ENCODE measurements at regions not wholly inside any gene's neighbourhood (a gene's known extent, or its start where the extent isn't known, plus 50 kb on each side); places are given as distances from the start of the nearest gene placed in this dataset.

DNA sequence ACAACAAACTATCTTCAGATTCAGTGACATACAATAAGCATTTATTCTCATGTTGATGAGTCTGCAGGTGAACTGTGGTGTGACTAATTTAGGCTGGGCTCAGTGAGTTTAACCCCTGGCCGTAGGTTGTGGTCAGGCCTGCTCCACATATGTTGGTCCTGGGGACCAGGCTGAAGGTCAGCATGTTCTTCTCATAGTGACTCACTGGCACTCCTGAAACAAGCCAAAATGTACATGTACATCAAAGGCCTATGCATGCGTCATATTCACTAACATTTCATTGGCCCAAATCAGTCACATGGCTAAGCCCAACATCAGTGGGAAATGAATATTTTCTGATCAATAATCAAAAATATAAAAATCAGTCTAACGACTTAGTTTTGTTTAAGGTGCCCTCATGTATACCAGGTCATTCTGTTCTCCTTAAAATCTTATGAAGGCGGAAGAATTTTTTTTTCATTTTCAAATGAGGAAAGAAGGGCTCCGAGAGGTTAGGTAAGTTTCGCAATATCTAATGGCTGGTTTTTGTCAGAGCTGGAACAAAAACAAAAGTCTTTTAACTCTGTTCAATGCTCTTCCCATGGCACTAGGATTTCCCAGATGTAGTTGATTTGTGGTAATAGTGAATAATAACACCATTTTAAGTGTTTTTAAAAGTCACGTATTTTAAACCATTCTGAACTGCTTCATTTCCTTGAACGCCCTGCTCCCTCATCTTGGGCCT lies 148.5 kb downstream of the MFSD1 start:
- TF ChIP-seq POLR2AphosphoS5 (IDR thresholded peaks at IDR 0.05; ENCODE audit: low read depth, low read length) (no peak), EZH2 (IDR thresholded peaks at IDR 0.05) (no peak), JUND (IDR thresholded peaks at IDR 0.05) (no peak)
- TF ChIP-seq, protein P1, sequence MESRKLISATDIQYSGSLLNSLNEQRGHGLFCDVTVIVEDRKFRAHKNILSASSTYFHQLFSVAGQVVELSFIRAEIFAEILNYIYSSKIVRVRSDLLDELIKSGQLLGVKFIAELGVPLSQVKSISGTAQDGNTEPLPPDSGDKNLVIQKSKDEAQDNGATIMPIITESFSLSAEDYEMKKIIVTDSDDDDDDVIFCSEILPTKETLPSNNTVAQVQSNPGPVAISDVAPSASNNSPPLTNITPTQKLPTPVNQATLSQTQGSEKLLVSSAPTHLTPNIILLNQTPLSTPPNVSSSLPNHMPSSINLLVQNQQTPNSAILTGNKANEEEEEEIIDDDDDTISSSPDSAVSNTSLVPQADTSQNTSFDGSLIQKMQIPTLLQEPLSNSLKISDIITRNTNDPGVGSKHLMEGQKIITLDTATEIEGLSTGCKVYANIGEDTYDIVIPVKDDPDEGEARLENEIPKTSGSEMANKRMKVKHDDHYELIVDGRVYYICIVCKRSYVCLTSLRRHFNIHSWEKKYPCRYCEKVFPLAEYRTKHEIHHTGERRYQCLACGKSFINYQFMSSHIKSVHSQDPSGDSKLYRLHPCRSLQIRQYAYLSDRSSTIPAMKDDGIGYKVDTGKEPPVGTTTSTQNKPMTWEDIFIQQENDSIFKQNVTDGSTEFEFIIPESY (IDR thresholded peaks at IDR 0.05; ENCODE audit: extremely low read depth, insufficient replicate concordance, low read length), result no peak

DNA sequence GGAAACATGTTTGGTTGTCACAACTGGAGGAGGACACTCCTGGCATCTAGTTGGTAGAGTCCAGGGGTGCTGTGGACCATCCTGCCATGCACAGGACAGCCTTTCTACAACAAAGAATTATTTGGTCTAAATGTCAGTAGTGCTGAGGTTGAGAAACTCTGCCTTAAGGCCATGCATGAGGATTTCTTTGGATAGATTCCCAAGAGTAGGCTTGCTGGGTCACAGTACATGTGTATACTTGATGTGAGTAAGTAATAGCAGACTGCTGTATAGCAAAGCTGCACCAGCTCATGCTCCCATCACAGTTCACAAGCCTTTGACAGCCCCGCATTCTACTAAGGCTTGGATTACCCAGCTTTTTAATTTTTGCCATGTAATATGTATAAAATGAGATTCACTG lies 151.3 kb downstream of the MFSD1 start:
- Histone ChIP-seq H3K79me2 (ENCODE audit: insufficient read depth, low read length) (no peaks in the 10 kb centered on the region), H3K9me3 (ENCODE audit: control insufficient read depth in 1 of 2, insufficient read depth in 1 of 2, low read depth in 1 of 2, low read length in 2 of 2) (no peaks in the 10 kb centered on the region), H3K36me3 (ENCODE audit: control insufficient read depth in 1 of 2, insufficient read depth in 2 of 2, low read length in 2 of 2) (no peaks in the 10 kb centered on the region), H3K27me3 (ENCODE audit: insufficient read depth, low read length) (no peaks in the 10 kb centered on the region), H4K20me1 (ENCODE audit: insufficient read depth) (no peaks in the 10 kb centered on the region), H2AFZ (ENCODE audit: low read depth, low read length, poor library complexity, severe bottlenecking) (no peak overlapping the region), H3K9me2 (ENCODE audit: insufficient read depth) (no peaks in the 10 kb centered on the region), H3K4me3 (replicated peaks in 1 of 2; ENCODE audit: low read depth in 1 of 2, low read length in 2 of 2) (no peak overlapping the region), H3K9ac (ENCODE audit: low read length) (no peak overlapping the region), H3K4me1 (ENCODE audit: control insufficient read depth in 1 of 2, insufficient read depth in 2 of 2, low read length in 2 of 2) (no peaks in the 10 kb centered on the region), H3K4me2 (ENCODE audit: low read length) (no peak overlapping the region), H3K27ac (ENCODE audit: low read depth, low read length) (no peak overlapping the region)
- no TSS peak for BruUV-seq (replicated peaks)
- DNase-seq (ENCODE audit: low read depth, low spot score) (no peak), ATAC-seq (no peak)
- CTCF ChIA-PET, result no interaction called here
- TF ChIP-seq EZH2phosphoT487 (IDR thresholded peaks at IDR 0.05; ENCODE audit: borderline replicate concordance) (no peak), YY1 (IDR thresholded peaks at IDR 0.05; ENCODE audit: extremely low read depth, insufficient replicate concordance, low read depth, low read length) (no peak), RAD21 (IDR thresholded peaks at IDR 0.05; ENCODE audit: low read depth) (no peak), JUND (IDR thresholded peaks at IDR 0.05) (no peak)
- TF ChIP-seq, protein P2, sequence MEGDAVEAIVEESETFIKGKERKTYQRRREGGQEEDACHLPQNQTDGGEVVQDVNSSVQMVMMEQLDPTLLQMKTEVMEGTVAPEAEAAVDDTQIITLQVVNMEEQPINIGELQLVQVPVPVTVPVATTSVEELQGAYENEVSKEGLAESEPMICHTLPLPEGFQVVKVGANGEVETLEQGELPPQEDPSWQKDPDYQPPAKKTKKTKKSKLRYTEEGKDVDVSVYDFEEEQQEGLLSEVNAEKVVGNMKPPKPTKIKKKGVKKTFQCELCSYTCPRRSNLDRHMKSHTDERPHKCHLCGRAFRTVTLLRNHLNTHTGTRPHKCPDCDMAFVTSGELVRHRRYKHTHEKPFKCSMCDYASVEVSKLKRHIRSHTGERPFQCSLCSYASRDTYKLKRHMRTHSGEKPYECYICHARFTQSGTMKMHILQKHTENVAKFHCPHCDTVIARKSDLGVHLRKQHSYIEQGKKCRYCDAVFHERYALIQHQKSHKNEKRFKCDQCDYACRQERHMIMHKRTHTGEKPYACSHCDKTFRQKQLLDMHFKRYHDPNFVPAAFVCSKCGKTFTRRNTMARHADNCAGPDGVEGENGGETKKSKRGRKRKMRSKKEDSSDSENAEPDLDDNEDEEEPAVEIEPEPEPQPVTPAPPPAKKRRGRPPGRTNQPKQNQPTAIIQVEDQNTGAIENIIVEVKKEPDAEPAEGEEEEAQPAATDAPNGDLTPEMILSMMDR (IDR thresholded peaks at IDR 0.05 in 2 of 3, conservative IDR thresholded peaks at IDR 0.05 in 1 of 3; ENCODE audit: borderline replicate concordance in 1 of 3, insufficient read depth in 1 of 3, low read depth in 2 of 3, low read length in 2 of 3), result no peak
- RAD21 ChIA-PET (ENCODE audit: low non-redundant PET in 1 of 2, low total read pairs in 2 of 2, uncharacterized antibody in 2 of 2, unreplicated experiment in 2 of 2), result no interaction called here
- intact Hi-C loops (cut with micrococcal nuclease), result no loop called here
- POLR2A ChIA-PET, result no interaction called here

More for the DNA sequence above, 148.5 kb downstream of the MFSD1 start:
- no peaks in the 10 kb centered on the region for H3K27me3 ChIP-seq (ENCODE audit: insufficient read depth, low read length)
- H3K4me1 ChIP-seq (ENCODE audit: control insufficient read depth in 1 of 2, insufficient read depth in 2 of 2, low read length in 2 of 2), result no peaks in the 10 kb centered on the region
- H3K79me2 ChIP-seq (ENCODE audit: insufficient read depth, low read length), result no peaks in the 10 kb centered on the region
- H3K4me3 ChIP-seq (replicated peaks in 1 of 2; ENCODE audit: low read depth in 1 of 2, low read length in 2 of 2), result no peak overlapping the region
- H3K9me2 ChIP-seq (ENCODE audit: insufficient read depth), result no peaks in the 10 kb centered on the region
- no peaks in the 10 kb centered on the region for H3K9me3 ChIP-seq (ENCODE audit: control insufficient read depth in 1 of 2, insufficient read depth in 1 of 2, low read depth in 1 of 2, low read length in 2 of 2)
- H2AFZ ChIP-seq (ENCODE audit: low read depth, low read length, poor library complexity, severe bottlenecking), result no peak overlapping the region
- H3K27ac ChIP-seq (ENCODE audit: low read depth, low read length), result no peak overlapping the region
- ATAC-seq (no peak), DNase-seq (ENCODE audit: low read depth, low spot score) (no peak)
- RAD21 ChIA-PET (ENCODE audit: low non-redundant PET in 1 of 2, low total read pairs in 2 of 2, uncharacterized antibody in 2 of 2, unreplicated experiment in 2 of 2), result no interaction called here
- H4K20me1 ChIP-seq (ENCODE audit: insufficient read depth), result no peaks in the 10 kb centered on the region
- POLR2A ChIA-PET, result no interaction called here
- BruUV-seq (replicated peaks), result no TSS peak
- no peak overlapping the region for H3K4me2 ChIP-seq (ENCODE audit: low read length)
- no peak overlapping the region for H3K9ac ChIP-seq (ENCODE audit: low read length)
- H3K36me3 ChIP-seq (ENCODE audit: control insufficient read depth in 1 of 2, insufficient read depth in 2 of 2, low read length in 2 of 2), result no peaks in the 10 kb centered on the region
- CTCF ChIA-PET, result no interaction called here
- intact Hi-C loops (cut with micrococcal nuclease), result no loop called here

Measured in HCT116 (cell line).